H1 (cell line): ENCODE measurements at regions not wholly inside any gene's neighbourhood (a gene's known extent, or its start where the extent isn't known, plus 50 kb on each side); places are given as distances from the start of the nearest gene placed in this dataset.

Source experiments
- CTCF ChIA-PET: fragments of 300-600 bp; sonication (Branson Sonifier 250); formaldehyde crosslinking; loops from one replicate; lab custom pipeline; 2021; ENCODE audit not compliant: partially characterized antibody; lab: Charles Lee
- POLR2A ChIA-PET: fragments of 300-600 bp; sonication (Branson Sonifier 250); formaldehyde crosslinking; loops from one replicate; lab custom pipeline; 2021; ENCODE audit warnings: inconsistent platforms; ENCODE audit not compliant: partially characterized antibody; lab: Charles Lee
- DNase-seq, 2 experiments: peaks; one replicate each; pipeline versions ENCODE4 v3.0.0 to v3.0.0-alpha.2; 2010 to 2022; ENCODE audit warnings: low spot score in 2 of 2, low read depth in 1 of 2, mixed read lengths in 1 of 2
- FAIRE-seq: peaks from 2 replicates; lab custom pipeline; 2011; peaks lifted over from hg19 to GRCh38; lab: Jason Lieb, UNC
- H2AFZ ChIP-seq: 2 replicates; pipeline ENCODE4 v1.8.1; 2012; ENCODE audit warnings: low read length, inconsistent platforms
- H2AK5ac ChIP-seq: 2 replicates; pipeline ENCODE4 v1.6.1; 2013; ENCODE audit warnings: low read depth, low read length
- H2BK120ac ChIP-seq: replicated peaks from 2 replicates; pipeline ENCODE3; 2013; ENCODE audit warnings: low read depth, low read length, inconsistent platforms
- H2BK12ac ChIP-seq: 2 replicates; pipeline ENCODE4 v1.6.1; 2013; ENCODE audit warnings: low read depth, low read length
- H2BK15ac ChIP-seq: 2 replicates; pipeline ENCODE4 v1.6.1; 2013; ENCODE audit warnings: low read length
- H2BK20ac ChIP-seq: 2 replicates; pipeline ENCODE4 v1.6.1; 2013; ENCODE audit warnings: low read length
- H2BK5ac ChIP-seq: 2 replicates; pipeline ENCODE4 v1.6.1; 2013; ENCODE audit warnings: low read depth, low read length
- H3K14ac ChIP-seq: 2 replicates; pipeline ENCODE4 v1.6.1; 2013; ENCODE audit warnings: inconsistent platforms; ENCODE audit not compliant: insufficient read length
- H3K18ac ChIP-seq: 2 replicates; pipeline ENCODE4 v1.6.1; 2013; ENCODE audit warnings: low read length; ENCODE audit errors: extremely low read depth
- H3K23ac ChIP-seq: 2 replicates; pipeline ENCODE4 v1.6.1; 2013; ENCODE audit warnings: inconsistent platforms; ENCODE audit not compliant: insufficient read length
- H3K23me2 ChIP-seq: 2 replicates; pipeline ENCODE4 v1.6.1; 2013; ENCODE audit warnings: low read depth, low read length
- H3K27ac ChIP-seq: 2 replicates; pipeline ENCODE4 v1.6.1; 2011; ENCODE audit warnings: low read depth, low read length, inconsistent platforms
- H3K27me3 ChIP-seq, 4 experiments: replicated peaks in 1 of 4; 1 replicate in 1 of 4; 2 replicates in 3 of 4; pipeline versions ENCODE4 v1.6.1 to v1.8.1; 2011 to 2013; ENCODE audit warnings: low read length in 3 of 4, mild to moderate bottlenecking in 3 of 4, inconsistent platforms in 2 of 4, mixed read lengths in 2 of 4, moderate library complexity in 1 of 4; ENCODE audit not compliant: control insufficient read depth in 3 of 4, insufficient read depth in 3 of 4; ENCODE audit errors: extremely low read depth in 1 of 4
- H3K36me3 ChIP-seq, 4 experiments: 2 replicates each; pipeline versions ENCODE4 v1.6.1 to v1.8.1; 2011 to 2013; ENCODE audit warnings: mild to moderate bottlenecking in 4 of 4, low read length in 3 of 4, moderate library complexity in 2 of 4, control low read depth in 1 of 4, inconsistent platforms in 1 of 4; ENCODE audit not compliant: insufficient read depth in 4 of 4, control insufficient read depth in 2 of 4
- H3K4ac ChIP-seq: replicated peaks from 2 replicates; pipeline ENCODE3; 2013; ENCODE audit warnings: low read length, low read depth, mixed read lengths, inconsistent platforms; ENCODE audit not compliant: insufficient read length
- H3K4me1 ChIP-seq, 4 experiments: replicated peaks in 1 of 4; 1 replicate in 1 of 4; 2 replicates in 3 of 4; pipeline versions ENCODE4 v1.6.1 to v1.8.1; 2011 to 2013; ENCODE audit warnings: low read length in 3 of 4, inconsistent platforms in 2 of 4, mixed read lengths in 1 of 4; ENCODE audit not compliant: insufficient read depth in 4 of 4, control insufficient read depth in 3 of 4
- H3K4me2 ChIP-seq, 2 experiments: 2 replicates each; pipeline versions ENCODE4 v1.6.1 to v1.8.1; 2011 to 2013; ENCODE audit warnings: low read depth in 2 of 2, low read length in 2 of 2, control low read depth in 1 of 2, inconsistent platforms in 1 of 2, mild to moderate bottlenecking in 1 of 2; ENCODE audit not compliant: insufficient read depth in 1 of 2
- H3K4me3 ChIP-seq, 4 experiments: fragments of 200-600, 300-600 bp in 1 of 4; sonication (generic), shearing (Covaris generic), sonication (Bioruptor Twin) in 1 of 4; 2 replicates each; pipeline versions ENCODE4 v1.5.1 to v1.8.1; 2011 to 2016; ENCODE audit warnings: low read length in 4 of 4, low read depth in 3 of 4, control low read depth in 2 of 4, inconsistent platforms in 2 of 4, mild to moderate bottlenecking in 2 of 4, mixed read lengths in 1 of 4, moderate library complexity in 1 of 4; ENCODE audit not compliant: insufficient read depth in 2 of 4; ENCODE audit errors: extremely low read depth in 1 of 4
- H3K56ac ChIP-seq: replicated peaks from 2 replicates; pipeline ENCODE3; 2013; ENCODE audit warnings: low read depth, mild to moderate bottlenecking, mixed read lengths, low read length, inconsistent platforms; ENCODE audit not compliant: insufficient read length
- H3K79me1 ChIP-seq: 2 replicates; pipeline ENCODE4 v1.6.1; 2013; ENCODE audit warnings: low read depth, low read length, control low read depth
- H3K79me2 ChIP-seq, 2 experiments: 2 replicates each; pipeline versions ENCODE4 v1.6.1 to v1.8.1; 2012 to 2013; ENCODE audit warnings: low read length in 2 of 2, mild to moderate bottlenecking in 2 of 2, inconsistent platforms in 1 of 2; ENCODE audit not compliant: insufficient read depth in 2 of 2, control insufficient read depth in 1 of 2
- H3K9ac ChIP-seq, 4 experiments: replicated peaks in 1 of 4; 1 replicate in 1 of 4; 2 replicates in 3 of 4; pipeline versions ENCODE4 v1.6.1 to v1.8.1; 2011 to 2013; ENCODE audit warnings: low read depth in 3 of 4, low read length in 3 of 4, control low read depth in 2 of 4, mild to moderate bottlenecking in 2 of 4, moderate library complexity in 2 of 4, inconsistent platforms in 1 of 4; ENCODE audit errors: extremely low read depth in 1 of 4
- H3K9me3 ChIP-seq, 2 experiments: 2 replicates each; pipeline versions ENCODE4 v1.6.1 to v1.8.1; 2012 to 2013; ENCODE audit warnings: mild to moderate bottlenecking in 2 of 2, moderate library complexity in 2 of 2, control low read depth in 1 of 2, inconsistent platforms in 1 of 2, low read depth in 1 of 2, low read length in 1 of 2, mixed read lengths in 1 of 2; ENCODE audit not compliant: insufficient read depth in 2 of 2
- H4K20me1 ChIP-seq, 2 experiments: replicated peaks in 1 of 2; 2 replicates each; pipeline versions ENCODE3 to v1.8.1; 2011 to 2013; ENCODE audit warnings: inconsistent platforms in 2 of 2, low read length in 2 of 2, mild to moderate bottlenecking in 1 of 2; ENCODE audit not compliant: insufficient read depth in 2 of 2, control insufficient read depth in 1 of 2
- H4K5ac ChIP-seq: 2 replicates; pipeline ENCODE4 v1.6.1; 2013; ENCODE audit warnings: low read length, low read depth, mixed read lengths, inconsistent platforms; ENCODE audit not compliant: insufficient read length
- H4K8ac ChIP-seq: 2 replicates; pipeline ENCODE4 v1.8.0; 2013; ENCODE audit warnings: mild to moderate bottlenecking, moderate library complexity, low read length, inconsistent platforms; ENCODE audit not compliant: insufficient read depth; ENCODE audit errors: extremely low read depth
- H4K91ac ChIP-seq: replicated peaks from 2 replicates; pipeline ENCODE3; 2013; ENCODE audit warnings: low read length, mixed read lengths, inconsistent platforms; ENCODE audit not compliant: insufficient read length
- CREB1 ChIP-seq: IDR thresholded peaks from 2 replicates; pipeline ENCODE4 v1.6.1; 2012; ENCODE audit warnings: inconsistent platforms
- EZH2 ChIP-seq: fragments of 200-600 bp; sonication (generic); IDR thresholded peaks from 2 replicates; pipeline ENCODE4 v1.7.1; 2012; ENCODE audit warnings: low read depth, mild to moderate bottlenecking, moderate library complexity, low read length, inconsistent platforms; ENCODE audit not compliant: severe bottlenecking
- MAFK ChIP-seq: IDR thresholded peaks from 2 replicates; pipeline ENCODE4 v1.6.1; 2012; ENCODE audit warnings: low read depth, mild to moderate bottlenecking, improper control_type of control experiment, low read length
- WGBS, 2 experiments: shearing (Covaris generic) in 1 of 2; methylation state at CpG; one replicate each; pipeline versions ENCODE4 v1.1.6 to v1.1.7; 2013 to 2015; ENCODE audit warnings: low lambda C conversion rate in 2 of 2, mixed read lengths in 2 of 2, inconsistent platforms in 1 of 2, low coverage in 1 of 2, missing lambda C conversion rate in 1 of 2; ENCODE audit not compliant: insufficient replicate concordance in 2 of 2, insufficient coverage in 1 of 2, insufficient read length in 1 of 2; ENCODE audit errors: extremely low coverage in 1 of 2, missing lambda C conversion rate in 1 of 2; 5-methylcytosine and 5-hydroxymethylcytosine counted together

GRCh38 chr3:99561056-99561455 is 77.3 kb upstream of the COL8A1 start:
- H3K56ac ChIP-seq: no peak overlapping the region
- H2BK5ac ChIP-seq: no peak overlapping the region
- H2BK12ac ChIP-seq: no peak overlapping the region
- no peak overlapping the region for H4K8ac ChIP-seq
- H3K4me3 ChIP-seq: no peak overlapping the region
- H3K27me3 ChIP-seq: peaks cover 0 to 1% (median 0%) of the 10 kb centered on the region in 4 experiments; a peak in 1 of 7 replicates
- no peak overlapping the region for H2BK120ac ChIP-seq
- no peaks in the 10 kb centered on the region for H4K20me1 ChIP-seq
- TF ChIP-seq EZH2: no peak
- no peak for TF ChIP-seq MAFK
- no peak for TF ChIP-seq CREB1
- H3K4me2 ChIP-seq: no peak overlapping the region
- H3K4ac ChIP-seq: no peak overlapping the region
- DNase-seq (no peak), FAIRE-seq (no peak)
- no peak overlapping the region for H2BK15ac ChIP-seq
- no peak overlapping the region for H3K9ac ChIP-seq
- H4K5ac ChIP-seq: no peak overlapping the region
- H3K79me2 ChIP-seq: no peaks in the 10 kb centered on the region
- 96% methylated on average over 3 of the region's 3 CpGs; no CpG with 5 or more reads in 1 of the 2 experiments for WGBS, 2 experiments
- ChIA-PET POLR2A (no interaction called here), CTCF (interaction anchor here (1.0 kb wide), 1 partner anchor 12 kb away, joined by 4 read pairs; no protein-coding TSS in a partner anchor)
- no peaks in the 10 kb centered on the region for H3K23me2 ChIP-seq
- H3K36me3 ChIP-seq: no peaks in the 10 kb centered on the region
- no peak overlapping the region for H3K14ac ChIP-seq
- no peaks in the 10 kb centered on the region for H3K4me1 ChIP-seq
- no peak overlapping the region for H2BK20ac ChIP-seq
- H2AFZ ChIP-seq: no peak overlapping the region
- no peak overlapping the region for H4K91ac ChIP-seq
- no peak overlapping the region for H3K18ac ChIP-seq
- H3K9me3 ChIP-seq: no peaks in the 10 kb centered on the region
- H3K79me1 ChIP-seq: no peaks in the 10 kb centered on the region
- H2AK5ac ChIP-seq: no peak overlapping the region
- no peak overlapping the region for H3K23ac ChIP-seq
- H3K27ac ChIP-seq: no peak overlapping the region
